ENCODE measurements at regions not wholly inside any gene's neighbourhood (a gene's known extent, or its start where the extent isn't known, plus 50 kb on each side); places are given as distances from the start of the nearest gene placed in this dataset.

DNA sequence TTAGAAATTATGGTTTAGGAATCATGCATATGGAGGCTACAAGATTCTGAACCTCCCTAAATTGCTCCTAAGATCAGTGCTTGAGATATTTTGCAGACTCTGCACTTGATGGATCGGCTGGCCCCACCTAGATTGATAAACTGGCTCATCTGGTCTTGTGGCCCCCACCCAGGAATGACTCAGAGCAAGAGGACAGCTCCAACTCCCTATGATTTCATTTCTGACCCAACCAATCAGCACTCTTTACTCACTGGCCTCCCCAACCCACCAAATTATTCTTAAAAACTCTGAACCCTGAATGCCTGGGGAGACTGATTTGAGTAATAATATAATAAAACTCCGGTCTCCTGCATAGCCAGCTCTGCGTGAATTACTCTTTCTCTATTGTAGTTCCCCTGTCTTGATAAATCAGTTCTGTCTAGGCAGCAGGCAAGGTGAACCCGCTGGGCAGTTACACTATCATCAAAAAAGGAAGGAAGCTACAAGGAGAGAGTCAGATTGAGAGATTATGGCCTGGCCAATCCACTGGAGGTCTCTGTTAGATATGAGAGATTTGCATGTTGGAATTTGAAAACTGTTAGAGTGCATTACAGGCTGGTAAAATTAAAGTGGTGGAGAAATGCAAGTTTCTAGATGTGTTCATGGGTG, 245.8 kb downstream of the CSNK2A3 start:
- CTCF ChIA-PET = interaction anchor here (1.0 to 1.6 kb wide), 3 partner anchors 41 to 70 kb away, joined by 3 to 5 read pairs (median 3); no protein-coding TSS in a partner anchor
- H3K36me3 Mint-ChIP-seq = no peaks in the 10 kb centered on the region
- no peak for ATAC-seq
- H3K4me3 Mint-ChIP-seq = no peak overlapping the region
- DNase-seq (ENCODE audit: low spot score) = no peak
- TF ChIP-seq ZNF512 (CRISPR knock-in tag; IDR thresholded peaks at IDR 0.05; ENCODE audit: borderline replicate concordance) (no peak), CREB1 (CRISPR knock-in tag; IDR thresholded peaks at IDR 0.05) (no peak), CREM (CRISPR knock-in tag; IDR thresholded peaks at IDR 0.05) (no peak), NR2C2 (CRISPR knock-in tag; IDR thresholded peaks at IDR 0.05) (no peak)
- TF ChIP-seq, protein P1, sequence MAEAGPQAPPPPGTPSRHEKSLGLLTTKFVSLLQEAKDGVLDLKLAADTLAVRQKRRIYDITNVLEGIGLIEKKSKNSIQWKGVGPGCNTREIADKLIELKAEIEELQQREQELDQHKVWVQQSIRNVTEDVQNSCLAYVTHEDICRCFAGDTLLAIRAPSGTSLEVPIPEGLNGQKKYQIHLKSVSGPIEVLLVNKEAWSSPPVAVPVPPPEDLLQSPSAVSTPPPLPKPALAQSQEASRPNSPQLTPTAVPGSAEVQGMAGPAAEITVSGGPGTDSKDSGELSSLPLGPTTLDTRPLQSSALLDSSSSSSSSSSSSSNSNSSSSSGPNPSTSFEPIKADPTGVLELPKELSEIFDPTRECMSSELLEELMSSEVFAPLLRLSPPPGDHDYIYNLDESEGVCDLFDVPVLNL (CRISPR knock-in tag; IDR thresholded peaks at IDR 0.05; ENCODE audit: borderline replicate concordance, low read depth) = no peak
- TF ChIP-seq, protein P2, sequence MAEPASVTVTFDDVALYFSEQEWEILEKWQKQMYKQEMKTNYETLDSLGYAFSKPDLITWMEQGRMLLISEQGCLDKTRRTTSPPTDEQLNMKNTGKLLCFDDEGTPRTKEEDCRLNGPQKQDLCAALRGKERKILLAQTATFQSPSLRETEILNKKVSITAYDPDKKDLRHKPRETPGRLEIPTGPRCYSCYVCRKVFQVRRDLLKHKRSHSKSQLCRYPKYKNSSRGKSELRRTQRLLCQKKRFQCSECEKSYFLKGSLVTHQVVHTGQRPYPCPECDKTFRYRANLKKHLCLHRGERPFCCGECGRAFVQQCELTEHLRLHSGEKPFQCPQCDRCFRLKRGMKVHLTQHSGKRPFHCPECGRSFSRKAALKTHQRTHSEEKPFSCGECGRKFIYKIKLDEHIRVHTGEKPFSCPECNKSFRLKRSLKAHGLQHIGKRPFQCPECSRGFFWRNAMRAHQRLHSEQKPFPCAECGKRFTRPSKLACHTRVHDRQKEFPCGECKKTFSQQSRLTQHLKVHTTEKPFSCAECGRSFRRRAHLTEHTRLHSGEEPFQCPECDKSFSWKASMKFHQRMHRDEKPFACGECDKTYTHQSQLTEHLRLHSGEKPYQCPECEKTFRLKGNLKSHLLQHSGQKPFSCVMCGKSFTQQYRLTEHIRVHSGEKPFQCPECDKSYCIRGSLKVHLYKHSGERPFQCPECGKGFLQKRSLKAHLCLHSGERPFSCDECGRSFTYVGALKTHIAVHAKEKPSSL (CRISPR knock-in tag; conservative IDR thresholded peaks at IDR 0.05) = no peak
- TF ChIP-seq, protein P3, sequence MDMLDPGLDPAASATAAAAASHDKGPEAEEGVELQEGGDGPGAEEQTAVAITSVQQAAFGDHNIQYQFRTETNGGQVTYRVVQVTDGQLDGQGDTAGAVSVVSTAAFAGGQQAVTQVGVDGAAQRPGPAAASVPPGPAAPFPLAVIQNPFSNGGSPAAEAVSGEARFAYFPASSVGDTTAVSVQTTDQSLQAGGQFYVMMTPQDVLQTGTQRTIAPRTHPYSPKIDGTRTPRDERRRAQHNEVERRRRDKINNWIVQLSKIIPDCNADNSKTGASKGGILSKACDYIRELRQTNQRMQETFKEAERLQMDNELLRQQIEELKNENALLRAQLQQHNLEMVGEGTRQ (CRISPR knock-in tag; IDR thresholded peaks at IDR 0.05) = no peak
- TF ChIP-seq, protein P4, sequence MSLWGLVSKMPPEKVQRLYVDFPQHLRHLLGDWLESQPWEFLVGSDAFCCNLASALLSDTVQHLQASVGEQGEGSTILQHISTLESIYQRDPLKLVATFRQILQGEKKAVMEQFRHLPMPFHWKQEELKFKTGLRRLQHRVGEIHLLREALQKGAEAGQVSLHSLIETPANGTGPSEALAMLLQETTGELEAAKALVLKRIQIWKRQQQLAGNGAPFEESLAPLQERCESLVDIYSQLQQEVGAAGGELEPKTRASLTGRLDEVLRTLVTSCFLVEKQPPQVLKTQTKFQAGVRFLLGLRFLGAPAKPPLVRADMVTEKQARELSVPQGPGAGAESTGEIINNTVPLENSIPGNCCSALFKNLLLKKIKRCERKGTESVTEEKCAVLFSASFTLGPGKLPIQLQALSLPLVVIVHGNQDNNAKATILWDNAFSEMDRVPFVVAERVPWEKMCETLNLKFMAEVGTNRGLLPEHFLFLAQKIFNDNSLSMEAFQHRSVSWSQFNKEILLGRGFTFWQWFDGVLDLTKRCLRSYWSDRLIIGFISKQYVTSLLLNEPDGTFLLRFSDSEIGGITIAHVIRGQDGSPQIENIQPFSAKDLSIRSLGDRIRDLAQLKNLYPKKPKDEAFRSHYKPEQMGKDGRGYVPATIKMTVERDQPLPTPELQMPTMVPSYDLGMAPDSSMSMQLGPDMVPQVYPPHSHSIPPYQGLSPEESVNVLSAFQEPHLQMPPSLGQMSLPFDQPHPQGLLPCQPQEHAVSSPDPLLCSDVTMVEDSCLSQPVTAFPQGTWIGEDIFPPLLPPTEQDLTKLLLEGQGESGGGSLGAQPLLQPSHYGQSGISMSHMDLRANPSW (CRISPR knock-in tag; conservative IDR thresholded peaks at IDR 0.05; ENCODE audit: low read depth) = no peak
- H3K9me3 Mint-ChIP-seq = no peaks in the 10 kb centered on the region
- POLR2A ChIA-PET = no interaction called here
- H3K4me1 Mint-ChIP-seq = peaks cover 4% of the 10 kb centered on the region
- H3K27me3 Mint-ChIP-seq (ENCODE audit: low read depth) = no peaks in the 10 kb centered on the region; the same call in none of the 2 replicates
- H3K27ac Mint-ChIP-seq = no peak overlapping the region

GRCh38 chr11:11105361-11105760, 247.5 kb upstream of the ZBED5 start:
- POLR2A ChIA-PET = no interaction called here
- no peak for ATAC-seq
- CTCF ChIA-PET = interaction anchor here (1.2 to 1.5 kb wide), 2 partner anchors 43 to 77 kb away, joined by 3 to 4 read pairs; no protein-coding TSS in a partner anchor
- Mint-ChIP-seq H3K4me1 (peaks cover 4% of the 10 kb centered on the region), H3K27me3 (ENCODE audit: low read depth) (no peaks in the 10 kb centered on the region; the same call in none of the 2 replicates), H3K36me3 (no peaks in the 10 kb centered on the region), H3K9me3 (no peaks in the 10 kb centered on the region), H3K4me3 (no peak overlapping the region), H3K27ac (no peak overlapping the region)
- no peak for DNase-seq (ENCODE audit: low spot score)
- TF ChIP-seq ZNF532 (CRISPR knock-in tag; IDR thresholded peaks at IDR 0.05; ENCODE audit: borderline replicate concordance) (no peak), CDX4 (CRISPR knock-in tag; IDR thresholded peaks at IDR 0.05; ENCODE audit: borderline replicate concordance) (no peak), ETV6 (CRISPR knock-in tag; IDR thresholded peaks at IDR 0.05) (no peak), ZNF512 (CRISPR knock-in tag; IDR thresholded peaks at IDR 0.05; ENCODE audit: borderline replicate concordance) (no peak), SMAD3 (CRISPR knock-in tag; IDR thresholded peaks at IDR 0.05; ENCODE audit: borderline replicate concordance) (no peak)
